Glutamatergic neuron (in vitro differentiated cells): ENCODE measurements at regions not wholly inside any gene's neighbourhood (a gene's known extent, or its start where the extent isn't known, plus 50 kb on each side); places are given as distances from the start of the nearest gene placed in this dataset.

Experiments used
- DNase-seq: peaks from one replicate; pipeline ENCODE4 v3.0.0; 2022
- H3K27ac Mint-ChIP-seq: one replicate; pipeline ENCODE4 v1.8.0; 2020; ENCODE audit warnings: mild to moderate bottlenecking, mixed read lengths, inconsistent platforms; ENCODE audit not compliant: unreplicated experiment
- H3K27me3 Mint-ChIP-seq: one replicate; pipeline ENCODE4 v1.8.0; 2020; ENCODE audit warnings: mild to moderate bottlenecking, moderate library complexity, mixed read lengths, inconsistent platforms; ENCODE audit not compliant: unreplicated experiment
- H3K36me3 Mint-ChIP-seq: one replicate; pipeline ENCODE4 v1.8.0; 2020; ENCODE audit warnings: mild to moderate bottlenecking, mixed read lengths, inconsistent platforms; ENCODE audit not compliant: unreplicated experiment
- H3K4me1 Mint-ChIP-seq: one replicate; pipeline ENCODE4 v1.8.0; 2020; ENCODE audit warnings: mild to moderate bottlenecking, low read depth, mixed read lengths, inconsistent platforms; ENCODE audit not compliant: unreplicated experiment
- H3K4me3 Mint-ChIP-seq: one replicate; pipeline ENCODE4 v1.8.0; 2020; ENCODE audit warnings: mild to moderate bottlenecking, mixed read lengths, inconsistent platforms; ENCODE audit not compliant: unreplicated experiment
- H3K9me3 Mint-ChIP-seq: one replicate; pipeline ENCODE4 v1.8.0; 2020; ENCODE audit warnings: mild to moderate bottlenecking, moderate library complexity, mixed read lengths, inconsistent platforms; ENCODE audit not compliant: unreplicated experiment
- TF ChIP-seq, protein P1 (sequence below): fragments of 200-600 bp; sonication (generic); IDR thresholded peaks from one replicate; pipeline ENCODE4 v1.5.0; 2021; ENCODE audit not compliant: partially characterized antibody, unreplicated experiment

DNA sequence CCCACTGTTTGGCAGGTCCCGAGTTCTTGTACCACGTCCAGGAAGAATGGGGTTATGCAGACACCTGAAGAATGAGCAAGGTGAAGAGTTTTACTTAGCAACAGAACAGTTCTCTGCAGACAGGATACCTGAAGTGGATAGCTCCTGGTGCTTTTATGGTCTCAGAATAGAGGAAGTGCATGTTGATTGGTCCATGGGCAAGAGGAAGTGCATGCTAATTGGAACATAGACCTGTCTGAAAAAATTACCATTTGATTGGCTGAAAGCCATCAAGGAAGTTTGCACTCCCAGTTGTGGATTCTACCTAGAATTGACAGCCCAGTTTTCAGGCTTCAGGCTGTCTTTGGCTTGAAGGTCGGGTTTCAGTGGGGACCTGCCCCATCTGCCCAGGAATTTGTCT is 887.5 kb downstream of the FAT4 start:
- Mint-ChIP-seq H3K27ac (no peak overlapping the region), H3K9me3 (peaks cover 5% of the 10 kb centered on the region), H3K36me3 (no peaks in the 10 kb centered on the region), H3K27me3 (no peaks in the 10 kb centered on the region), H3K4me1 (no peaks in the 10 kb centered on the region), H3K4me3 (no peak overlapping the region)
- TF ChIP-seq, protein P1, sequence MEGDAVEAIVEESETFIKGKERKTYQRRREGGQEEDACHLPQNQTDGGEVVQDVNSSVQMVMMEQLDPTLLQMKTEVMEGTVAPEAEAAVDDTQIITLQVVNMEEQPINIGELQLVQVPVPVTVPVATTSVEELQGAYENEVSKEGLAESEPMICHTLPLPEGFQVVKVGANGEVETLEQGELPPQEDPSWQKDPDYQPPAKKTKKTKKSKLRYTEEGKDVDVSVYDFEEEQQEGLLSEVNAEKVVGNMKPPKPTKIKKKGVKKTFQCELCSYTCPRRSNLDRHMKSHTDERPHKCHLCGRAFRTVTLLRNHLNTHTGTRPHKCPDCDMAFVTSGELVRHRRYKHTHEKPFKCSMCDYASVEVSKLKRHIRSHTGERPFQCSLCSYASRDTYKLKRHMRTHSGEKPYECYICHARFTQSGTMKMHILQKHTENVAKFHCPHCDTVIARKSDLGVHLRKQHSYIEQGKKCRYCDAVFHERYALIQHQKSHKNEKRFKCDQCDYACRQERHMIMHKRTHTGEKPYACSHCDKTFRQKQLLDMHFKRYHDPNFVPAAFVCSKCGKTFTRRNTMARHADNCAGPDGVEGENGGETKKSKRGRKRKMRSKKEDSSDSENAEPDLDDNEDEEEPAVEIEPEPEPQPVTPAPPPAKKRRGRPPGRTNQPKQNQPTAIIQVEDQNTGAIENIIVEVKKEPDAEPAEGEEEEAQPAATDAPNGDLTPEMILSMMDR, result no peak
- DNase-seq, result no peak

DNA sequence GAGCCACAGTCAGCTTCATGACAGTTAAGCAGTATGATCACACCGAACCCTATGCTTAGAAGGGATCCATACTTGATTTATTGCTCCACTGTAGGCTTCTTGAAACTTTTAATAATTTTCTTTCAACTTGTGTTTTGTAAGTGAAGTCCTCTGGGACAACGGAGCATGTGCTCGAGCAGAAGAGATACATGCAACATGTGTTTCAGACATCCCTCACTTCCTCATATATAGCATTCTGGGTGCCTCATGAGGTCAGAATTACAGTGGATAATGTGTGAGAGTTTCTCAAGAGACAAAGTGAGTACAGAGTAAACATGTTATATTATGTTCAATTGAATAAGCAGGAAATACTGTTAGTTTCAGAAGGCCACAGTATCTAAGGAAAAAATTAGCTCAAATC is 893.2 kb downstream of the FAT4 start:
- Mint-ChIP-seq H3K9me3 (peaks cover 5% of the 10 kb centered on the region), H3K4me1 (no peaks in the 10 kb centered on the region), H3K27ac (no peak overlapping the region), H3K4me3 (no peak overlapping the region), H3K27me3 (no peaks in the 10 kb centered on the region), H3K36me3 (no peaks in the 10 kb centered on the region)
- no peak for DNase-seq
- TF ChIP-seq, protein P1, result no peak

DNA sequence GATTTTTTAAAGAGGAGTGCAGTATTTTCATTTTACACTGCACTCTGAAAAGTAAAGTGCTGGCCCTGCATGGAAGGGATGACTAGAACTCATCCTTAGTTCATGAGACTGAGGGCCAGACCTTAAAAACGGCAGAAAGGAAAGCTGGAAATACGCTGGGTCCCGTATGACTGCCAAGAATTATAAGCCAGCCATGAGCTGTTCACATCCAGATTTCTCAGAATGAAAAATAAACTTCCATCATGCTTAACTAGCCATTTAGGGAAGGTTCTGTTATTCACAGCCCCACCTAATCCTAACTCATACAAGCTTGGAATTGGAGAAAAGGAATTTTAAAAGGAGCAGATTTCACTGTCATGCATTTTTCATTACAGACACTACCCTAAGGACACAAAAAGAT is 894.4 kb downstream of the FAT4 start:
- Mint-ChIP-seq H3K27ac (no peak overlapping the region), H3K27me3 (no peaks in the 10 kb centered on the region), H3K36me3 (no peaks in the 10 kb centered on the region), H3K9me3 (peaks cover 1% of the 10 kb centered on the region), H3K4me3 (no peak overlapping the region), H3K4me1 (no peaks in the 10 kb centered on the region)
- DNase-seq, result no peak
- TF ChIP-seq, protein P1, result no peak

DNA sequence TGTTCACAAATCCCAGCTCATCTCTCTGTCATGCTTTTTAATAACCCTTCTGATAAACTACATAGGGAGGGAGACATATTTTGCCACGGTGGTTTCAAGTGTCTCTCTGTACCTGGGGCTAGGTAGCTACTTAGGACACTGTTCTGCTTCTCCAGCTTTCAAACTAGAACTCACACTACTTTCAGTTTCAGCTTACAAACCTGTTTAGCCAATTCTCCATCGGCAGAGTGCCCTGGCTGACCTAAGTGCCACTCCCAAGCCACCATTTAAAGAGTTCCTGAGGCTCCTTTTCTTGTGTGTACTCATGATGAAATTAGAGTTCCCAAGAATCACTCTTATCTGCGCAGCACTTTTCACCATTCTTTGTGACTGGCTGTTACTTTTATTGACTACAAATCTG is 899.2 kb downstream of the FAT4 start:
- no peak for DNase-seq
- H3K27ac Mint-ChIP-seq, result no peak overlapping the region
- no peaks in the 10 kb centered on the region for H3K4me1 Mint-ChIP-seq
- H3K4me3 Mint-ChIP-seq, result no peak overlapping the region
- H3K9me3 Mint-ChIP-seq, result peaks cover 1% of the 10 kb centered on the region
- TF ChIP-seq, protein P1, result no peak
- H3K27me3 Mint-ChIP-seq, result no peaks in the 10 kb centered on the region
- no peaks in the 10 kb centered on the region for H3K36me3 Mint-ChIP-seq

DNA sequence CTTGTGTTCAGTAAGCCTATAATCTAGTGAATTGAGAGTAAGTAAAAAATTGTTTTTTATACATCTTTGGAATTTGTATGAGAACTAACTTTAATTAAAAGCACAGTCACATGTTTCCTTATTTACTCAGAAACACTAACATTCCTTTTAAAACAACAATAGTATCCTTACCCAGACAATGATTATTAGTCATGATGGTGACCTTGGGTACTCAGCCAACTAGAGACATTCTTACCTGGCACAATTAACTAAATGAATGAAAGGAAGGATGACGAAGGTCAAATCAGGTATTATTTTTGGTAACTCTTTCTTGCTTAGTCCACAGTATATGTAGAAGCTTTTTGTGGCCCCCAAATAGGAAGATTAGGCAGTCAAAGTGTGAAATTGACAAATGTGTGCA is 901.0 kb downstream of the FAT4 start:
- TF ChIP-seq, protein P1, result no peak
- Mint-ChIP-seq H3K27me3 (no peaks in the 10 kb centered on the region), H3K36me3 (no peaks in the 10 kb centered on the region), H3K4me3 (no peak overlapping the region), H3K27ac (no peak overlapping the region), H3K4me1 (no peaks in the 10 kb centered on the region), H3K9me3 (peaks cover 1% of the 10 kb centered on the region)
- DNase-seq, result no peak
